Hepatocyte (in vitro differentiated cells): ENCODE measurements at regions not wholly inside any gene's neighbourhood (a gene's known extent, or its start where the extent isn't known, plus 50 kb on each side); places are given as distances from the start of the nearest gene placed in this dataset. TPM values are rescaled to one million over a fixed set of nuclear protein-coding genes. Genes with fewer than 3 reads are reported as not detected.

Experiments used
- DNase-seq: peaks from one replicate; pipeline ENCODE4 v3.0.0-alpha.2; 2016; ENCODE audit warnings: low spot score
- H2AFZ ChIP-seq: fragments of 200-600 bp; sonication (generic); 2 replicates; pipeline ENCODE4 v1.6.0; 2016; ENCODE audit warnings: antibody characterized with exemption, mild to moderate bottlenecking
- H3K27ac ChIP-seq: fragments of 200-600 bp; sonication (generic); 2 replicates; pipeline ENCODE4 v1.5.1; 2016; ENCODE audit warnings: mild to moderate bottlenecking
- H3K27me3 ChIP-seq: fragments of 200-600 bp; sonication (generic); 2 replicates; pipeline ENCODE4 v1.6.1; 2016
- H3K36me3 ChIP-seq: fragments of 200-600 bp; sonication (generic); replicated peaks from 2 replicates; pipeline ENCODE4 v1.5.1; 2016; ENCODE audit warnings: low read depth; ENCODE audit not compliant: insufficient read depth
- H3K4me1 ChIP-seq: fragments of 200-600 bp; sonication (generic); 2 replicates; pipeline ENCODE4 v1.5.1; 2016; ENCODE audit warnings: mild to moderate bottlenecking, moderate library complexity; ENCODE audit not compliant: insufficient read depth
- H3K4me2 ChIP-seq: fragments of 200-600 bp; sonication (generic); 2 replicates; pipeline ENCODE4 v1.6.0; 2016
- H3K4me3 ChIP-seq: fragments of 200-600 bp; sonication (generic); 2 replicates; pipeline ENCODE4 v1.5.1; 2016; ENCODE audit warnings: mild to moderate bottlenecking
- H3K79me2 ChIP-seq: fragments of 200-600 bp; sonication (generic); 2 replicates; pipeline ENCODE4 v1.6.0; 2017; ENCODE audit warnings: mild to moderate bottlenecking
- H3K9me2 ChIP-seq: fragments of 200-600 bp; sonication (generic); replicated peaks from 2 replicates; pipeline ENCODE4 v1.6.0; 2017; ENCODE audit warnings: mild to moderate bottlenecking; ENCODE audit not compliant: insufficient read depth
- H3K9me3 ChIP-seq: fragments of 200-600 bp; sonication (generic); 2 replicates; pipeline ENCODE4 v1.5.1; 2016; ENCODE audit warnings: low read depth, mild to moderate bottlenecking
- H4K20me1 ChIP-seq: fragments of 200-600 bp; sonication (generic); 2 replicates; pipeline ENCODE4 v1.6.0; 2016; ENCODE audit warnings: mild to moderate bottlenecking; ENCODE audit not compliant: insufficient read depth, poor library complexity, severe bottlenecking
- CTCF ChIP-seq: fragments of 200-600 bp; sonication (generic); IDR thresholded peaks from 2 replicates; pipeline ENCODE4 v1.5.1; 2016; ENCODE audit warnings: antibody characterized with exemption, mild to moderate bottlenecking; ENCODE audit not compliant: poor library complexity
- EZH2 ChIP-seq: fragments of 200-600 bp; sonication (generic); IDR thresholded peaks from 2 replicates; pipeline ENCODE4 v1.6.1; 2016; ENCODE audit warnings: antibody characterized with exemption, mild to moderate bottlenecking, borderline replicate concordance
- EZH2phosphoT487 ChIP-seq: fragments of 200-600 bp; sonication (generic); IDR thresholded peaks from one replicate; pipeline ENCODE4 v1.6.1; 2018; ENCODE audit warnings: antibody characterized with exemption, mild to moderate bottlenecking, low read depth, moderate library complexity; ENCODE audit not compliant: unreplicated experiment, severe bottlenecking
- WGBS: methylation state at CpG from one replicate; pipeline ENCODE4 v1.1.6; 2016; ENCODE audit warnings: low lambda C conversion rate; ENCODE audit errors: missing lambda C conversion rate; 5-methylcytosine and 5-hydroxymethylcytosine counted together
- small RNA-seq: library from RNA; depleted of rRNA; stranded (forward); fragments of <200 nt; gene quantifications from one replicate; pipeline ENCODE3, GENCODE V24; 2014

- H3K4me2 ChIP-seq = no peak overlapping the region
- H3K4me1 ChIP-seq = peaks cover 6% of the 10 kb centered on the region
- no peak for TF ChIP-seq EZH2
- TF ChIP-seq CTCF = no peak
- TF ChIP-seq EZH2phosphoT487 = no peak
- H3K9me2 ChIP-seq = no peaks in the 10 kb centered on the region
- no peaks in the 10 kb centered on the region for H3K27me3 ChIP-seq
- no peaks in the 10 kb centered on the region for H3K9me3 ChIP-seq
- H4K20me1 ChIP-seq = no peaks in the 10 kb centered on the region
- 86% methylated on average over 8 of the region's 8 CpGs for WGBS
- no peak overlapping the region for H3K4me3 ChIP-seq
- no peak for DNase-seq
- H3K36me3 ChIP-seq = no peaks in the 10 kb centered on the region
- H3K27ac ChIP-seq = no peak overlapping the region
- H3K79me2 ChIP-seq = no peaks in the 10 kb centered on the region
- H2AFZ ChIP-seq = no peak overlapping the region
Measured at GRCh38 chr5:37889612-37890317, 49.9 kb upstream of the GDNF start.

Small RNAs in the stretch of these regions (small RNA-seq; reads per million reads assigned to genes)
- not detected for gene LINC02110
